Effector memory CD8-positive, alpha-beta T cell (primary cell): ENCODE measurements at regions not wholly inside any gene's neighbourhood (a gene's known extent, or its start where the extent isn't known, plus 50 kb on each side); places are given as distances from the start of the nearest gene placed in this dataset.

Experiments used
- ATAC-seq: fragments of 150-1000 bp; cut with Tn5 transposase; replicated peaks from 2 replicates; pipeline ENCODE4 v1.10.0; 2021; ENCODE audit warnings: mild to moderate bottlenecking, moderate library complexity
- DNase-seq, 3 experiments: peaks; one replicate each; pipeline ENCODE4 v3.0.0; 2021
- H3K27ac Mint-ChIP-seq, 2 donors: one replicate each; pipeline ENCODE4 v1.8.0; 2022; ENCODE audit warnings: mild to moderate bottlenecking in 2 of 2, mixed read lengths in 2 of 2, moderate library complexity in 2 of 2
- H3K27me3 Mint-ChIP-seq, 2 donors: one replicate each; pipeline ENCODE4 v1.8.0; 2022; ENCODE audit warnings: mixed read lengths in 2 of 2
- H3K36me3 Mint-ChIP-seq: one replicate; pipeline ENCODE4 v1.8.0; 2022; ENCODE audit warnings: mild to moderate bottlenecking, moderate library complexity, mixed read lengths; ENCODE audit not compliant: insufficient read depth
- H3K4me1 Mint-ChIP-seq, 2 donors: one replicate each; pipeline ENCODE4 v1.8.0; 2022; ENCODE audit warnings: low read depth in 2 of 2, mixed read lengths in 2 of 2
- H3K4me3 Mint-ChIP-seq, 2 donors: one replicate each; pipeline ENCODE4 v1.8.0; 2022; ENCODE audit warnings: mild to moderate bottlenecking in 2 of 2, mixed read lengths in 2 of 2, moderate library complexity in 2 of 2
- H3K9me3 Mint-ChIP-seq, 2 donors: one replicate each; pipeline ENCODE4 v1.8.0; 2022; ENCODE audit warnings: mixed read lengths in 2 of 2

DNA sequence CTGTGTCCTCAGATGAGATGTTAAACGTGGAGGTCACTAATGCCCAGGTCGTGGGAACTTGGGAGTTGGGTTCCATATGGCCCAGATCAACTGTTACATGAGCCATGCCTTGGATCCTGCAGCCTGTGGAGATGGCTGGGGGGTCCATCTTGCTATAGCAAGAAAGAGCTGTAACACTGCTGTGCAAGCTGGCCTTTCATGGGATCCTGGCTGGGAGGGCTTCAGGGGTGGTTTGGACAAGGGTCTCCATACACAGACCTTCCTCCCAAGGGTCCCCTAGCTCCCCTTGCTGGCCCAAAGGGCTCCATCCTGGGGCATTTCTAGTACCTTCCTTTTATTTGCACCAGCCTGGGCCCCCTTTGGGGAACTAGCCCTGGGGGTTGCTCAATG, 337.7 kb downstream of the DYSF start:
- Mint-ChIP-seq H3K9me3 (no peaks in the 10 kb centered on the region), H3K27me3 (peaks cover 3 to 33% of the 10 kb centered on the region in 2 donors), H3K4me3 (no peak overlapping the region), H3K36me3 (no peaks in the 10 kb centered on the region), H3K4me1 (no peaks in the 10 kb centered on the region), H3K27ac (no peak overlapping the region)
- no peak for DNase-seq
- ATAC-seq = no peak

GRCh38 chr2:71790226-71791060, 337.1 kb downstream of the DYSF start:
- peaks cover 6 to 40% of the 10 kb centered on the region in 2 donors for H3K27me3 Mint-ChIP-seq
- H3K9me3 Mint-ChIP-seq = no peaks in the 10 kb centered on the region
- no peak overlapping the region for H3K27ac Mint-ChIP-seq
- H3K36me3 Mint-ChIP-seq = no peaks in the 10 kb centered on the region
- H3K4me1 Mint-ChIP-seq = no peaks in the 10 kb centered on the region
- ATAC-seq (no peak), DNase-seq (no peak)
- no peak overlapping the region for H3K4me3 Mint-ChIP-seq

- H3K27ac Mint-ChIP-seq = no peak overlapping the region
- H3K27me3 Mint-ChIP-seq = peaks cover 11 to 47% of the 10 kb centered on the region in 2 donors
- DNase-seq (no peak), ATAC-seq (no peak)
- peaks cover 0 to 1% of the 10 kb centered on the region in 2 donors for H3K4me1 Mint-ChIP-seq
- H3K36me3 Mint-ChIP-seq = no peaks in the 10 kb centered on the region
- no peak overlapping the region for H3K4me3 Mint-ChIP-seq
- no peaks in the 10 kb centered on the region for H3K9me3 Mint-ChIP-seq
Measured at GRCh38 chr2:71789556-71790204, 336.3 kb downstream of the DYSF start.

- no peak overlapping the region for H3K4me3 Mint-ChIP-seq
- peaks cover 11 to 38% of the 10 kb centered on the region in 2 donors for H3K27me3 Mint-ChIP-seq
- H3K36me3 Mint-ChIP-seq = no peaks in the 10 kb centered on the region
- ATAC-seq (no peak), DNase-seq (no peak)
- no peaks in the 10 kb centered on the region for H3K9me3 Mint-ChIP-seq
- no peak overlapping the region for H3K27ac Mint-ChIP-seq
- H3K4me1 Mint-ChIP-seq = peaks cover 0 to 1% of the 10 kb centered on the region in 2 donors
Measured at GRCh38 chr2:71788601-71789240, 335.4 kb downstream of the DYSF start.

DNA sequence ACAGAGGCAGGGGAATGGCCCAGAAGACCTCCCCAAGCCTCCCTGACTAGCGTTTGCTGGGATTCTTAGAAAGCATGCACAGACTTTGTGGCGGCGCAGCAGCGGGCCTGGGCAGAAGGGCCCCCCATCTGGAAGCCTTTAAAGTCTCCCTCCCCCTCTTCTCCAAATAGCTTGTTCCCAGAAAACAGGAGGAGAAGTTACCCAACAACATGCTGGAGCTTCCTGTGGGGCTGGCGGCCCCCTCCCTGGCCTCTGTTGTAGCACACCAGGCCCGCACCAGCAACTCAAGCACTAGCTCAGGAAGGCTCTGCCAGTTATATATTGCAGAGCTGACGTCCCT, 334.8 kb downstream of the DYSF start:
- no peaks in the 10 kb centered on the region for H3K9me3 Mint-ChIP-seq
- no peaks in the 10 kb centered on the region for H3K36me3 Mint-ChIP-seq
- H3K27ac Mint-ChIP-seq = no peak overlapping the region
- DNase-seq (no peak), ATAC-seq (no peak)
- H3K27me3 Mint-ChIP-seq = peaks cover 17 to 34% of the 10 kb centered on the region in 2 donors
- no peak overlapping the region for H3K4me3 Mint-ChIP-seq
- peaks cover 0 to 1% of the 10 kb centered on the region in 2 donors for H3K4me1 Mint-ChIP-seq

DNA sequence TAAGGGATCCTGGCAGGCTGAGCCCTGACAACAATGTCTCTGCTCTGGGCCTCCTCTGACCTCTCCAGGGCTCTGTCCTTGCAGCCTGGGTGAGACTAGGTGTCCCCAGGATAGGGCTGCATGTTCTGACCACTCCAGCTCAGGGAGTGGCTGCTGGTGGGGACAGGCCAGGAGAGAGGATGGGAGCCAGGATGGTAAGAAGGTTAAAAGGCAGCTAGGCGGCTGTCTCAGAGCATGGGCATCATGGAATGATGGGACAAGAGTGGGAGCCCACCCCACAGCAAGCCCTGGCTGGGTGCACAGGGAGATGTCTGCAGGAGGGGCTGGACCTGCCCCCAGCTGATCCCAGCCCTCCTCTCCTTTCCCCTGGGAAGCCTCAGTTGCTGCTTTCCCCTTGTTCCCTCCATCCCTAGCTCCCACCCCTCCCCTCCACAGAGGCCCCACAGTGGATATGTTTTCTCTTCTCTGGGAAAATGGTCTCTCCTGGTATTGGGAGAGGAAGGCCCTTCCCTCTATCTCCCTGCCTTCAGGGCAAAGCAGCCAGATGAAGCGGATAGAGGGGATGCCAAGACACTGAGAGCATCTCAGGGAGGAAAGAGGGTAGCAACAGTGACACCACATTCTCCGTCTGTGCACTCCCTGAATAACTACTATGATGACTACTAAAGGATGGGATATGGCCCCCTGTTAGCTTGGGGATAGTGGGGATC, 334.3 kb downstream of the DYSF start:
- H3K4me3 Mint-ChIP-seq = no peak overlapping the region
- H3K4me1 Mint-ChIP-seq = peaks cover 0 to 1% of the 10 kb centered on the region in 2 donors
- no peak for ATAC-seq
- no peak for DNase-seq
- no peaks in the 10 kb centered on the region for H3K9me3 Mint-ChIP-seq
- H3K36me3 Mint-ChIP-seq = no peaks in the 10 kb centered on the region
- H3K27me3 Mint-ChIP-seq = peaks cover 19 to 34% of the 10 kb centered on the region in 2 donors
- H3K27ac Mint-ChIP-seq = no peak overlapping the region

GRCh38 chr2:71787108-71787415, 333.7 kb downstream of the DYSF start:
- no peaks in the 10 kb centered on the region for H3K9me3 Mint-ChIP-seq
- peaks cover 0 to 1% of the 10 kb centered on the region in 2 donors for H3K4me1 Mint-ChIP-seq
- H3K27ac Mint-ChIP-seq = no peak overlapping the region
- H3K36me3 Mint-ChIP-seq = no peaks in the 10 kb centered on the region
- DNase-seq (no peak), ATAC-seq (no peak)
- H3K27me3 Mint-ChIP-seq = peaks cover 19 to 34% of the 10 kb centered on the region in 2 donors
- H3K4me3 Mint-ChIP-seq = no peak overlapping the region

- peaks cover 0 to 1% of the 10 kb centered on the region in 2 donors for H3K4me1 Mint-ChIP-seq
- no peak overlapping the region for H3K27ac Mint-ChIP-seq
- no peak for DNase-seq
- no peaks in the 10 kb centered on the region for H3K36me3 Mint-ChIP-seq
- no peaks in the 10 kb centered on the region for H3K9me3 Mint-ChIP-seq
- H3K27me3 Mint-ChIP-seq = peaks cover 21 to 34% of the 10 kb centered on the region in 2 donors
- no peak overlapping the region for H3K4me3 Mint-ChIP-seq
- no peak for ATAC-seq
Measured at GRCh38 chr2:71786291-71787107, 333.1 kb downstream of the DYSF start.

GRCh38 chr2:71785516-71785981, 332.2 kb downstream of the DYSF start:
- ATAC-seq = no peak
- Mint-ChIP-seq H3K4me1 (peaks cover 0 to 1% of the 10 kb centered on the region in 2 donors), H3K27ac (no peak overlapping the region), H3K27me3 (peaks cover 30 to 33% of the 10 kb centered on the region in 2 donors), H3K4me3 (no peak overlapping the region), H3K9me3 (no peaks in the 10 kb centered on the region), H3K36me3 (no peaks in the 10 kb centered on the region)
- no peak for DNase-seq

DNA sequence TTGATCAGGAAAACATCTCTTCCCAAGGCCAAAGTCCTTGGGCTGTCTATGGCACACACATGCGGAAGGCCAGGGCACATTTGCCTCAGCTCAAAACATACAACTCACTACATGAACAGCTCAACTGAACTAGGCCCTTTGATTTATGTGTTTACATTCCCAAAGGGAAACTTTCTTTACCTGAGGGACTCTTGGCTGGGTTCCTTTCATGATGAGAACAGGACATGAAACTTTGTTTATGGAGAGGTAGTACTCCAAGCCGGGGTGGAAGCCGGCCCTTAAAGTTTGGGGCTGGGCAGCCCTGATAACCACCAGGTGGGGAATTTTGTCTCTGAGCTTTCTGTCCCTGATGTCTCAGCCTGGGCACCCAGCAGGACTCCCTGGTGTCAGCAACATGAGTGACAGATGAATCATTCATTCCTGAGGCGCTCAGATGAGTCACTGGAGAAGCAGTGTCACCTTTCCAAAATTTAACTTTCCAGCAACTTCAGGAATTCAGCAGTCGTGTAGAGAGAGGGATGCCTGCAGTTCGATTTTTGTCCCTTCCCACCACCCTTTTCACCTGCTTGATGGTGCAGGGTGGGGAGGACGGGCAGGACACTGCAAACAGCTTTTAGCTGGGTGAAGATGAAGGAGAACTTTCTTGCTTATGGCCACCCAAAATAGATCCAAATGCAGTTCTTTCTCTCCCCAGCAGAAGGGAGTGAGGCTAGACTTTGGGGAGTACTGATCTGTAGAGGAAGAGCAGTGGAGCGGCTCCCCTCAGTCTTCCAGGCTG, 331.6 kb downstream of the DYSF start:
- no peak overlapping the region for H3K27ac Mint-ChIP-seq
- no peak for ATAC-seq
- peaks cover 0 to 1% of the 10 kb centered on the region in 2 donors for H3K4me1 Mint-ChIP-seq
- no peaks in the 10 kb centered on the region for H3K36me3 Mint-ChIP-seq
- H3K4me3 Mint-ChIP-seq = no peak overlapping the region
- no peaks in the 10 kb centered on the region for H3K9me3 Mint-ChIP-seq
- H3K27me3 Mint-ChIP-seq = peaks cover 35 to 36% of the 10 kb centered on the region in 2 donors
- DNase-seq = no peak

DNA sequence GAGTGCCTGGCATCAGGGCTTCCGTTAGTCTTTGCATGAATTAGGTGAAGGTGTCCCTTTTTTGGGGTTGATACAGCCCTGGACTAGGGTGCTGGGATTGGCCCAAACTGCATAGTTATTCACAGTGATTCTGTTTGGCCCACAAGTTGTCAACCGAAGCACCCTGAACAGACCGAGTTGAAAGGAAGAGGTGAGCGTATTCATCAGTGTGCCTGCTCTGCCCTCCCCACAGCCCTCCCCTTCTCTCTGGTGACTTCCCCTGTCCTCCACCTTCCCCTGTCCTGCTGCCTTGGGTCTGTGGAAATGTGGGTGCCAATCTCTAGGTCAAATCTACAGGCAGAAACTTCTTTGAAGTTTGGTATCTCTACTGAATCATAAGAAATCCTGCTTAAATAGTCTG, 330.5 kb downstream of the DYSF start:
- Mint-ChIP-seq H3K9me3 (no peaks in the 10 kb centered on the region), H3K4me1 (peaks cover 0 to 1% of the 10 kb centered on the region in 2 donors), H3K4me3 (no peak overlapping the region), H3K36me3 (no peaks in the 10 kb centered on the region), H3K27me3 (peaks cover 37 to 38% of the 10 kb centered on the region in 2 donors), H3K27ac (no peak overlapping the region)
- DNase-seq (no peak), ATAC-seq (no peak)

- ATAC-seq (no peak), DNase-seq (no peak)
- Mint-ChIP-seq H3K4me1 (peaks cover 0 to 1% of the 10 kb centered on the region in 2 donors), H3K36me3 (no peaks in the 10 kb centered on the region), H3K4me3 (no peak overlapping the region), H3K27me3 (peaks cover 37 to 38% of the 10 kb centered on the region in 2 donors), H3K9me3 (no peaks in the 10 kb centered on the region), H3K27ac (no peak overlapping the region)
Measured at GRCh38 chr2:71783215-71783614, 329.9 kb downstream of the DYSF start.
